Heart right ventricle (tissue), 16 donors: ENCODE measurements at regions not wholly inside any gene's neighbourhood (a gene's known extent, or its start where the extent isn't known, plus 50 kb on each side); places are given as distances from the start of the nearest gene placed in this dataset.

Source experiments
- ATAC-seq, 8 donors: fragments of 200-7000 bp; cut with Tn5 transposase; one replicate each; pipeline ENCODE4 v1.9.1; 2020; ENCODE audit warnings: mild to moderate bottlenecking in 8 of 8, moderate library complexity in 8 of 8, moderate number of reproducible peaks in 1 of 8
- DNase-seq, 2 donors: peaks; one replicate each; pipeline ENCODE4 v3.0.0-alpha.2; 2020
- H3K27ac ChIP-seq, 10 donors: fragments of 200-600 bp; sonication (generic) in 2 of 10; one replicate each; pipeline versions ENCODE4 v1.5.0 to v1.8.0; 2020 to 2022; ENCODE audit warnings: mild to moderate bottlenecking in 3 of 10
- H3K27me3 ChIP-seq, 7 donors: fragments of 200-600 bp; one replicate each; pipeline ENCODE4 v1.8.0; 2021 to 2022; ENCODE audit warnings: mild to moderate bottlenecking in 2 of 7
- H3K36me3 ChIP-seq, 9 donors: fragments of 200-600 bp; sonication (generic) in 1 of 9; one replicate each; pipeline versions ENCODE4 v1.5.0 to v1.8.0; 2020 to 2022; ENCODE audit warnings: mild to moderate bottlenecking in 2 of 9
- H3K4me1 ChIP-seq, 9 donors: fragments of 200-600 bp; sonication (generic) in 1 of 9; one replicate each; pipeline versions ENCODE4 v1.5.0 to v1.8.0; 2020 to 2022; ENCODE audit warnings: mild to moderate bottlenecking in 4 of 9
- H3K4me3 ChIP-seq, 10 donors: fragments of 200-600 bp; sonication (generic) in 2 of 10; one replicate each; pipeline versions ENCODE4 v1.5.0 to v1.8.0; 2020 to 2022; ENCODE audit warnings: mild to moderate bottlenecking in 7 of 10, moderate library complexity in 2 of 10
- H3K9me3 ChIP-seq, 11 donors: fragments of 200-600 bp in 10 of 11; sonication (generic) in 2 of 11; one replicate each; pipeline versions ENCODE4 v1.5.0 to v1.8.0; 2013 to 2022; ENCODE audit warnings: mild to moderate bottlenecking in 2 of 11, control low read depth in 1 of 11, moderate library complexity in 1 of 11
- WGBS, 2 donors: extraction: QIAGEN DNeasy Blood & Tissue Kit; methylation state at CpG; one replicate each; pipeline ENCODE4 v1.1.7; 2013; ENCODE audit warnings: inconsistent platforms in 1 of 2; 5-methylcytosine and 5-hydroxymethylcytosine counted together
- intact Hi-C, 10 donors: fragments of 100-400 bp; cut with DNase I; formaldehyde crosslinking; loops; one replicate each; pipeline versions ENCODE4 v1.11.1 to v1.14.2; 2022
- TF ChIP-seq, protein P1 (sequence below), 9 donors: fragments of 200-600 bp; sonication (generic) in 2 of 9; IDR thresholded peaks; one replicate each; pipeline versions ENCODE4 v1.5.0 to v1.8.0; 2021 to 2022; ENCODE audit warnings: antibody characterized with exemption in 9 of 9, mild to moderate bottlenecking in 5 of 9, moderate library complexity in 1 of 9
- donor health status: Arrhythmogenic right ventricular cardiomyopathy.
- donor health status: ischemic (EF 13 %, LVEDD 7.1; RV severe dilation, severe dysfunction).
- donor health status: healthy with polysubstance abuse.
- donor health status: DM: no; HTN: yes; CAD: no.
- donor health status: DM: no; HTN: no; CAD: no.
- donor health status: ischemic (EF 25% LVEDD 6.9; RV normal size, moderate dysfunction).
- donor health status: ischemic (EF 25% LVEDD 5.7; RV mildly dilated, moderate dysfunction).
- donor health status: healthy.
- donor health status: DM: yes; HTN: yes; CAD: no.
- donor health status: Ischemic cardiomyopathy.
- donor health status: ischemic (EF 35%, LVEDD 5.7; RV mildly dilated, moderate dysfunction).
- donor health status: nonischemic (EF 11% LVEDD 7.7; RV severe dilation, severe dysfunction).
- donor health status: DM: yes; HTN: yes; CAD: no.
- donor health status: PGD.
- donor health status: ischemic (EF 29% LVEDD 5.4; RV normal size, mild dysfunction).
- donor health status: nonischemic (EF 23%, LVEDD 6.1; RV moderate dilation, normal function).

DNA sequence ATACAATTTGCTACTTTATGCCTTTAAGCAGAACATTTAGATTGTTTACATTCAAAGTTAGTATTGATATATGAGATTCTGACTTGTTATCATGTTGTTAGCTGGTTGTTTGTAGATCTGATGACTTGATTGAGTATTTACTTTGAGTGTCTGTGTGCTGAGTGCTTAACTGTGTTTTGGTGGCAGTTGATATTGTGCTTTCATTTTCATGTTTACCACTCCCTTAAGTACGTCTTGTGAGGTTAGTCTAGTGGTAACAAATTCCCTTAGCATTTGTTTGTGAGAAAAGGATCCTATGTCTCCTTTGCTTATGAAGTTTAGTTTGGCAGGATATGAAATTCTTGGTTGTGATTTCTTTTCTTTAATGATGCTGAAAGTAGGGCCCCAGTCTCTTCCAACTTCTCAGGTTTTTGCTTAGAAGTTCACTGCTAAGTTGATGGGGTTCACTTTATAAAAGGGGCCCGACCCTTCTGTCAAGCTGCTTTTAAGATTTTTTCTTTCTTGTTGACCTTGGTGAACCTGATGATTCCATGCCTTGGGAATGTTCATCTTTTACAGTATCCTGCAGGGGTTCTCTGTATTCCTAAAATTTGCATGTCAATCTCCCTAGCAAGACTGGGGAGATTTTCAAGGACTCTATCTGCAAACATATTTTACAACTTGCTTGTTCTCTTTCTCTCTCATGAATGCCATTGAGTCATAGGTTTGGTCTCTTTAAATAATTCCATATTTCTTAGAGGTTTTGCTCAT, 1095.4 kb upstream of the PCDH20 start:
- TF ChIP-seq, protein P1, sequence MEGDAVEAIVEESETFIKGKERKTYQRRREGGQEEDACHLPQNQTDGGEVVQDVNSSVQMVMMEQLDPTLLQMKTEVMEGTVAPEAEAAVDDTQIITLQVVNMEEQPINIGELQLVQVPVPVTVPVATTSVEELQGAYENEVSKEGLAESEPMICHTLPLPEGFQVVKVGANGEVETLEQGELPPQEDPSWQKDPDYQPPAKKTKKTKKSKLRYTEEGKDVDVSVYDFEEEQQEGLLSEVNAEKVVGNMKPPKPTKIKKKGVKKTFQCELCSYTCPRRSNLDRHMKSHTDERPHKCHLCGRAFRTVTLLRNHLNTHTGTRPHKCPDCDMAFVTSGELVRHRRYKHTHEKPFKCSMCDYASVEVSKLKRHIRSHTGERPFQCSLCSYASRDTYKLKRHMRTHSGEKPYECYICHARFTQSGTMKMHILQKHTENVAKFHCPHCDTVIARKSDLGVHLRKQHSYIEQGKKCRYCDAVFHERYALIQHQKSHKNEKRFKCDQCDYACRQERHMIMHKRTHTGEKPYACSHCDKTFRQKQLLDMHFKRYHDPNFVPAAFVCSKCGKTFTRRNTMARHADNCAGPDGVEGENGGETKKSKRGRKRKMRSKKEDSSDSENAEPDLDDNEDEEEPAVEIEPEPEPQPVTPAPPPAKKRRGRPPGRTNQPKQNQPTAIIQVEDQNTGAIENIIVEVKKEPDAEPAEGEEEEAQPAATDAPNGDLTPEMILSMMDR (IDR thresholded peaks at IDR 0.05), result no peak
- DNase-seq, result no peak
- no peaks in the 10 kb centered on the region for H3K36me3 ChIP-seq
- H3K4me3 ChIP-seq, result no peak overlapping the region
- 61 to 67% methylated on average over 2 of the region's 2 CpGs for WGBS, 2 donors
- intact Hi-C loops, result no loop called here
- H3K9me3 ChIP-seq, result peaks cover 0 to 6% (median 0%) of the 10 kb centered on the region in 11 donors
- H3K27ac ChIP-seq, result no peak overlapping the region
- no peak for ATAC-seq
- no peaks in the 10 kb centered on the region for H3K27me3 ChIP-seq
- H3K4me1 ChIP-seq, result no peaks in the 10 kb centered on the region

DNA sequence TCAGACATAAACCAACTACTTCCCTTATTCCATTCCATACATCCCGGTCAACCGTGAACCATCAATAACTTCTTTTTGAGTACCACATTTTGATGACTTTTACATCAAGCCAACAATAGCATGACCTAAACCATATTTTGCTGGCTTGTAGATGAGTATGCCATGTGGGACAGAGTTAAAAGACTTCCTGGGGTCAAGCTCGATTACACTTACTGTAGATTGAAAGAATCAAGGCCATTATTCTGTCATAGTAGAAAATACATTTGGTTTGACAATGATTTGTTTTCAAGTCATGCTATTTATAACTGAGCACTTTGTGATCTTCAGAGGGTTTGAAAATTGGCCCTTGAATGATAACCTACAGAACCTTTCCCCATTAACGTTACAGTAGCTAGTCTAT, 1086.9 kb upstream of the PCDH20 start:
- no peak for DNase-seq
- 70 to 73% methylated on average over 4 of the region's 4 CpGs for WGBS, 2 donors

DNA sequence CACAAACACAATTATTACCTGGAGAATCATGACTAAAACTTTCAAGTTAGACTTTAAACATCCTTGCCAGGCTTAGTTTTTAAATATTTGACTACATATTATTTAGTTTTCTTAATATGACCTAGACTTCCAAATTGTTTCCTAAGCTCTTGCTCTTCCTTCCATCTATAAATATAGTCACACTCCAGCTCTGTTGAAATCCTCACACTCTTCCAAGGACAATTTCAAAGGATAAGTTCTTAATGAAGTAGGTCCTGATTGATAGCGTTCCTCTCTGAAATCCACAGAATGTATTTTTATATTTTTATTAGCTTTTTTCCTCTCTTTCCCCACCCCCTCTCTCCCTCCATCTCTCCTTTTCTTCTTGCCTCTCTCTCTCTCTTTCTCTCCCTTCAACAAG, 1074.1 kb upstream of the PCDH20 start:
- no peak for ATAC-seq
- WGBS, 2 donors, result 77 to 81% methylated on average over 1 of the region's 1 CpG

More for the DNA sequence above, 1086.9 kb upstream of the PCDH20 start:
- no peaks in the 10 kb centered on the region for H3K4me1 ChIP-seq
- no peaks in the 10 kb centered on the region for H3K9me3 ChIP-seq
- H3K27me3 ChIP-seq, result no peaks in the 10 kb centered on the region
- H3K27ac ChIP-seq, result no peak overlapping the region
- no peaks in the 10 kb centered on the region for H3K36me3 ChIP-seq
- H3K4me3 ChIP-seq, result no peak overlapping the region
- intact Hi-C loops, result no loop called here
- no peak for ATAC-seq
- TF ChIP-seq, protein P1 (IDR thresholded peaks at IDR 0.05), result no peak

DNA sequence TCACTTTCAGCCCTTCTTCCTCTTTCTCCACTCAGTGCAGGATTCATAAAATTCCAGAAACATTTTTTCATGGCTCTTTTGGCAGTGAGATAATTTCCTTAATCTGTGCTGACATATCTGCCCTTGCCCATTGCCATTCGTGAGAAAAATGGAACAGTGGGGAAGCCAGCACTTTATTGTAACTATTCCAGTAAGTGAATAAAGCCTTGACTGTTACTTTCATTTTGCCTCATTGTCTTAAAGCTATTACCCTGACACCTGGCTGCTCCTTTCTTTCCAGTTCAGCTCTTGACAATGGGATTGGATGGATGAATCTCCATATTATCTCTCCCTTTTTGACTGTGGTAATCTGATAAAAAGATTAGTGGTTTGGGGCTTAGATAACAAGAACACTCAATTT, 1068.1 kb upstream of the PCDH20 start:
- H3K27me3 ChIP-seq, result no peaks in the 10 kb centered on the region
- H3K4me3 ChIP-seq, result no peak overlapping the region
- WGBS, 2 donors, result 26 to 36% methylated on average over 1 of the region's 1 CpG
- TF ChIP-seq, protein P1 (IDR thresholded peaks at IDR 0.05), result no peak
- H3K27ac ChIP-seq, result no peak overlapping the region
- intact Hi-C loops, result no loop called here
- no peaks in the 10 kb centered on the region for H3K36me3 ChIP-seq
- no peak for DNase-seq
- no peak for ATAC-seq
- H3K9me3 ChIP-seq, result no peaks in the 10 kb centered on the region
- no peaks in the 10 kb centered on the region for H3K4me1 ChIP-seq

More for the DNA sequence above, 1074.1 kb upstream of the PCDH20 start:
- DNase-seq, result no peak
- Histone ChIP-seq H3K36me3 (no peaks in the 10 kb centered on the region), H3K9me3 (no peaks in the 10 kb centered on the region), H3K27me3 (no peaks in the 10 kb centered on the region), H3K27ac (no peak overlapping the region), H3K4me1 (no peaks in the 10 kb centered on the region), H3K4me3 (no peak overlapping the region)
- TF ChIP-seq, protein P1 (IDR thresholded peaks at IDR 0.05), result no peak
- intact Hi-C loops, result no loop called here
